ENCODE measurements at regions not wholly inside any gene's neighbourhood (a gene's known extent, or its start where the extent isn't known, plus 50 kb on each side); places are given as distances from the start of the nearest gene placed in this dataset.

DNA sequence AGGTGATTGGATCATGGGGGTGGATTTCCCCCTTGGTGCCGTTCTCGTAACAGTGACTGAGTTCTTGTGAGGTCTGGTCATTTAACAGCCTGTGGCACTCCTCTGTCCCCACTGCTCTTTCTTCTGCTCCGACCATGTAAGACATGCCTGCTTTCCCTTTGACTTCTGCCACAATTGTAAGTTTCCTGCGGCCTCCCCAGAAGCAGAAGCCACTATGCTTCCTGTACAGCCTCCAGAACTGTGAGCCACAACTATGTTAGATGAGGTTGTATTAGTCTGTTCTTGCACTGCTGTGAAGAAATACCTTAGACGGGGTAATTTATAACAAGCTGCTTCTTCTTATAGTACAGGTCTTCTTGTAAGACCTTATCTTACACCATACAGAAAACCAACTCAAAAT is 241.7 kb upstream of the KLF14 start:
- no peak overlapping the region for H3K4me3 ChIP-seq (ENCODE audit: control insufficient read depth, low read depth, low read length)
- DNase-seq (ENCODE audit: low read depth): no peak
- TF ChIP-seq, protein P1, sequence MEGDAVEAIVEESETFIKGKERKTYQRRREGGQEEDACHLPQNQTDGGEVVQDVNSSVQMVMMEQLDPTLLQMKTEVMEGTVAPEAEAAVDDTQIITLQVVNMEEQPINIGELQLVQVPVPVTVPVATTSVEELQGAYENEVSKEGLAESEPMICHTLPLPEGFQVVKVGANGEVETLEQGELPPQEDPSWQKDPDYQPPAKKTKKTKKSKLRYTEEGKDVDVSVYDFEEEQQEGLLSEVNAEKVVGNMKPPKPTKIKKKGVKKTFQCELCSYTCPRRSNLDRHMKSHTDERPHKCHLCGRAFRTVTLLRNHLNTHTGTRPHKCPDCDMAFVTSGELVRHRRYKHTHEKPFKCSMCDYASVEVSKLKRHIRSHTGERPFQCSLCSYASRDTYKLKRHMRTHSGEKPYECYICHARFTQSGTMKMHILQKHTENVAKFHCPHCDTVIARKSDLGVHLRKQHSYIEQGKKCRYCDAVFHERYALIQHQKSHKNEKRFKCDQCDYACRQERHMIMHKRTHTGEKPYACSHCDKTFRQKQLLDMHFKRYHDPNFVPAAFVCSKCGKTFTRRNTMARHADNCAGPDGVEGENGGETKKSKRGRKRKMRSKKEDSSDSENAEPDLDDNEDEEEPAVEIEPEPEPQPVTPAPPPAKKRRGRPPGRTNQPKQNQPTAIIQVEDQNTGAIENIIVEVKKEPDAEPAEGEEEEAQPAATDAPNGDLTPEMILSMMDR (conservative IDR thresholded peaks at IDR 0.05; ENCODE audit: control insufficient read depth, insufficient read depth, low read depth, low read length): no peak

DNA sequence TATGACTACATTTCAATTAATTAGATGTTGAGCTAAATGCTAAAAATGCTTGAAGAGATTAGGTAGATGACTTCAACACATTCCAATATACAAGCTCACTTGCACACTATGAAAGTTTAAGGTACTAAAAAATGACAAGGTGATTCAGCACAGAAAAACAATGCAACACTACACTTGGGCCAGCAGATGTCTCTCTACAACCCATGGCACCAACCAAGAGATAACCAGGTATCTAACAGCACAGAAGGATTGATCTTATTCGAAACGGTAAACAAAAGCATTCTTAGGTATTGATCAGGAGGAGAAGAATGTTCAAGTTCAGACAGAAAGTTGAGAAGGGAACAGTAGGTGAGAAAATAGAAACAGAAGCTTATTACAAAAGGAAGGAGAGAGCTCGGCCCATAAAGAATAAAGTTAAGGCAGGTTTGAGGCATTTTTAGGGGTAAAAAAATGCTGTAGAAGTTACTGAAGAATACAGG is 248.2 kb upstream of the KLF14 start:
- H3K4me3 ChIP-seq (ENCODE audit: control insufficient read depth, low read depth, low read length): no peak overlapping the region
- TF ChIP-seq, protein P1 (conservative IDR thresholded peaks at IDR 0.05; ENCODE audit: control insufficient read depth, insufficient read depth, low read depth, low read length): peak; percentile 90
- peak; percentile 66 for DNase-seq (ENCODE audit: low read depth)

DNA sequence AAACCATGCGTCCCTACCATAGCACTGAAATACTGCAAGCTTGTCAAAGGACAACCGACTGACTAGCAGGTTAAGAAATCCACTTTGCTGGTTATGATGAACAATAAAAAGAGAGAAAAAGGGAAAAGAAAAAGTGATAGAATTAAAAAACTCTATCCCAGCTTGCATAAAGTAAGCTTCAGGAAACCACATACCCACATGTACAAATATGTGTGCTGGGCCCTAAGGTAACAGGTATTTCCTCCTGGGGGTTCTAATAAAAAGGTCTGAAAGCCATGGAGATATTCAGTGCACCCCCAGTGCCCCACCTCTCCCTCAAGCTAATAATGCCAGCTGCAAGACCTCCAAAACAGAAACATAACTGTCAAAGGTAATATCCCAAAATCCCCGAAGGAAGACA is 248.6 kb upstream of the KLF14 start:
- DNase-seq (ENCODE audit: low read depth): no peak
- TF ChIP-seq, protein P1 (conservative IDR thresholded peaks at IDR 0.05; ENCODE audit: control insufficient read depth, insufficient read depth, low read depth, low read length): no peak
- H3K4me3 ChIP-seq (ENCODE audit: control insufficient read depth, low read depth, low read length): no peak overlapping the region

DNA sequence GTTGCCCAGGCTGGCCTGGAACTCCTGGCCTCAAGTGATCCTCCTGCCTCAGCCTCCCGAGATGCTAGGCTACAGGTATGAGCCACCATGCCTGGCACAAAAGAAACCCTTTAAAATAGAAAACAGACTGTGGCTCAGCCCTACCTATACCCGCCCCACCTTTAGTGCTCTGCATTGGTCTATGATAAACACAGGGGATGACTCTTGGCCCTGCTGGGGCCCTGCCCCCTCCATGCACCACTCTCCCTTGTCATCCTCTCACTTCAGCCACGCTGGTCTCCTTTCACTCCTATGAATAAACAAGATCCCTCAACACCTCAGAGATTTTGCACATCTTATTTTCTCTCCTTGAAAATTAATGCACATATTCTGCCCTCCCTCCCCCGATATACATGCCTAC is 251.4 kb upstream of the KLF14 start:
- TF ChIP-seq, protein P1 (conservative IDR thresholded peaks at IDR 0.05; ENCODE audit: control insufficient read depth, insufficient read depth, low read depth, low read length): no peak
- DNase-seq (ENCODE audit: low read depth): no peak
- no peak overlapping the region for H3K4me3 ChIP-seq (ENCODE audit: control insufficient read depth, low read depth, low read length)

DNA sequence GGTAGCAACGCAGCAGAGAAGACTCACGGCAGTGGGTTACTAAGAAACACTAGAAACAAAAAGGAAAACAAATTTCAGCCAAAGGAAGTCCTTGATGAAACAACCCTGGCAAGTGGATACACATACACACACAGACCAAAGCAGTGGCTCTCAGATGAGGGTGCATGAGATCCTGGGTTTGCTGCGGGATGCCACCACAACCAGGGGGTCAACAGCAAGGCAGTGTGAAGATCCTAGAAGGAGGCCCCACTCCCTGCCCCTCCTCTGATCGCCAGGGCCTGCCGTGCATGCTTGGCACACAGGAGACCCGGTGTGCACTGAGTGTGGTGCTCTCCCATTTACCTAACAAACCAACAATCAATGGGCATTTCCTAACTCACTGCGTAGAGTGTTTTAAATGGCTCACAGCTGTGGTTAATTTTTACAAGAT is 252.3 kb upstream of the KLF14 start:
- TF ChIP-seq, protein P1 (conservative IDR thresholded peaks at IDR 0.05; ENCODE audit: control insufficient read depth, insufficient read depth, low read depth, low read length): no peak
- no peak overlapping the region for H3K4me3 ChIP-seq (ENCODE audit: control insufficient read depth, low read depth, low read length)
- peak; percentile 63 for DNase-seq (ENCODE audit: low read depth)

DNA sequence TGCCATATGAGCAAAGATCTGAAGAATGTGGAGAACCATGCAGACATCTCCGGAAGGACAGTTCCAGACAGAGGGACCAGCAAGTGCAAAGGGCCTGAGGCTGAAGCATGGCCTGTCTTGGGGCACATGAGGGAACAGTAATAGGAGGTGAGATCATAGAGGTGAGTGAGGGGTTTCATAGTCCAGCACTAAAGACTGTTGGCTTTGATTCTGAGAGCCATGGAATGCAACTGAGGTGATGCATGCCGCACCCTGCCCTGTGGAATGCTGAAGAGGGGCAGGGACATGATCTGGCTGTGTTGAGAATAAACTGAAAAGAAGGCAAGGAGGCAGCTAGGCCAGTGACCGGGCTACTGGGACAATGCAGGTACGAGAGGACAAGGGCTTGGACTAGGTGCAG is 253.1 kb upstream of the KLF14 start:
- no peak overlapping the region for H3K4me3 ChIP-seq (ENCODE audit: control insufficient read depth, low read depth, low read length)

More for the DNA sequence above, 253.1 kb upstream of the KLF14 start:
- no peak for DNase-seq (ENCODE audit: low read depth)
- TF ChIP-seq, protein P1 (conservative IDR thresholded peaks at IDR 0.05; ENCODE audit: control insufficient read depth, insufficient read depth, low read depth, low read length): no peak

Measured in fibroblast of mammary gland (primary cell).